IMR-90 (cell line): ENCODE measurements at regions not wholly inside any gene's neighbourhood (a gene's known extent, or its start where the extent isn't known, plus 50 kb on each side); places are given as distances from the start of the nearest gene placed in this dataset.

Experiments used
- ATAC-seq: fragments of 200-7000 bp; cut with Tn5 transposase; 2 replicates; pipeline ENCODE4 v1.9.1; 2020; ENCODE audit warnings: low read depth, mild to moderate bottlenecking, moderate library complexity
- BruUV-seq: library from RNA; stranded (reverse); fragments of 400-500 nt; replicated peaks from 2 replicates; lab custom pipeline; 2021; lab: Mats Ljungman, UMichigan
- CTCF ChIA-PET: fragments of 300-600 bp; formaldehyde crosslinking; extraction: SDS; loops from one replicate; lab custom pipeline; 2021; ENCODE audit warnings: antibody characterized with exemption; lab: Yijun Ruan, JAX
- POLR2A ChIA-PET: fragments of 300-600 bp; sonication (Branson Sonifier 250); formaldehyde crosslinking; loops from one replicate; lab custom pipeline; 2022; ENCODE audit warnings: antibody characterized with exemption; ENCODE audit not compliant: unreplicated experiment; lab: Charles Lee
- DNase-seq: peaks from one replicate; pipeline ENCODE4 v3.0.0; 2013
- H2AFZ ChIP-seq: replicated peaks from 2 replicates; pipeline ENCODE3; 2013; ENCODE audit warnings: low read length, mild to moderate bottlenecking; ENCODE audit not compliant: poor library complexity
- H2AK5ac ChIP-seq: 2 replicates; pipeline ENCODE4 v1.6.1; 2013; ENCODE audit warnings: low read depth, low read length, inconsistent platforms
- H2AK9ac ChIP-seq: replicated peaks from 2 replicates; pipeline ENCODE3; 2013; ENCODE audit warnings: mild to moderate bottlenecking, low read depth, low read length, moderate library complexity; ENCODE audit not compliant: poor library complexity
- H2BK120ac ChIP-seq: 2 replicates; pipeline ENCODE4 v1.6.1; 2013; ENCODE audit warnings: low read depth, low read length, inconsistent platforms
- H2BK15ac ChIP-seq: 3 replicates; pipeline ENCODE4 v1.6.1; 2013; ENCODE audit warnings: low read depth, low read length, inconsistent platforms
- H2BK20ac ChIP-seq: 2 replicates; pipeline ENCODE4 v1.6.1; 2013; ENCODE audit warnings: low read depth, mild to moderate bottlenecking, inconsistent platforms, low read length, moderate library complexity
- H2BK5ac ChIP-seq: 2 replicates; pipeline ENCODE4 v1.6.1; 2013; ENCODE audit warnings: mild to moderate bottlenecking, low read depth, low read length, inconsistent platforms; ENCODE audit not compliant: poor library complexity, severe bottlenecking
- H3K14ac ChIP-seq: replicated peaks from 2 replicates; pipeline ENCODE4 v1.6.1; 2013; ENCODE audit warnings: low read depth, low read length, inconsistent platforms
- H3K18ac ChIP-seq: 2 replicates; pipeline ENCODE4 v1.6.1; 2013; ENCODE audit warnings: low read depth, low read length, control low read depth
- H3K23ac ChIP-seq: 2 replicates; pipeline ENCODE4 v1.6.1; 2013; ENCODE audit warnings: low read depth, low read length, inconsistent platforms
- H3K27ac ChIP-seq: 2 replicates; pipeline ENCODE4 v1.5.1; 2013; ENCODE audit warnings: mild to moderate bottlenecking, control low read depth, low read length; ENCODE audit not compliant: insufficient read depth
- H3K27me3 ChIP-seq: 2 replicates; pipeline ENCODE4 v1.6.1; 2013; ENCODE audit warnings: low read length; ENCODE audit not compliant: control insufficient read depth, insufficient read depth
- H3K36me3 ChIP-seq: 2 replicates; pipeline ENCODE4 v1.6.1; 2013; ENCODE audit warnings: low read length, mixed read lengths; ENCODE audit not compliant: control insufficient read depth, insufficient read depth
- H3K4ac ChIP-seq: 2 replicates; pipeline ENCODE4 v1.6.1; 2013; ENCODE audit warnings: low read depth, low read length, inconsistent platforms
- H3K4me1 ChIP-seq: 2 replicates; pipeline ENCODE4 v1.6.1; 2013; ENCODE audit warnings: low read length, mixed read lengths; ENCODE audit not compliant: control insufficient read depth, insufficient read depth
- H3K4me2 ChIP-seq: 2 replicates; pipeline ENCODE4 v1.6.1; 2013; ENCODE audit warnings: low read depth, mild to moderate bottlenecking, control low read depth, low read length, moderate library complexity
- H3K4me3 ChIP-seq: 2 replicates; pipeline ENCODE4 v1.5.1; 2013; ENCODE audit warnings: low read depth, mild to moderate bottlenecking, control low read depth, low read length, moderate library complexity; ENCODE audit not compliant: insufficient read depth
- H3K56ac ChIP-seq: 2 replicates; pipeline ENCODE4 v1.6.1; 2013; ENCODE audit warnings: low read length, inconsistent platforms; ENCODE audit not compliant: insufficient read depth; ENCODE audit errors: extremely low read depth
- H3K79me1 ChIP-seq, 2 experiments: 2 replicates each; pipeline ENCODE4 v1.6.1; 2013; ENCODE audit warnings: low read length in 2 of 2, inconsistent platforms in 1 of 2, low read depth in 1 of 2
- H3K9ac ChIP-seq: 2 replicates; pipeline ENCODE4 v1.6.1; 2013; ENCODE audit warnings: low read depth, low read length, control low read depth
- H3K9me1 ChIP-seq: 2 replicates; pipeline ENCODE4 v1.6.1; 2013; ENCODE audit warnings: low read length, inconsistent platforms; ENCODE audit not compliant: insufficient read depth
- H3K9me3 ChIP-seq: 2 replicates; pipeline ENCODE4 v1.6.1; 2013; ENCODE audit warnings: low read length; ENCODE audit not compliant: control insufficient read depth, insufficient read depth
- H4K20me1 ChIP-seq: 2 replicates; pipeline ENCODE4 v1.6.1; 2013; ENCODE audit warnings: low read length, inconsistent platforms; ENCODE audit not compliant: insufficient read depth
- H4K5ac ChIP-seq: 2 replicates; pipeline ENCODE4 v1.6.1; 2013; ENCODE audit warnings: mild to moderate bottlenecking, low read depth, low read length, control low read depth
- H4K8ac ChIP-seq, 2 experiments: 2 replicates each; pipeline ENCODE4 v1.6.1; 2013; ENCODE audit warnings: low read depth in 2 of 2, low read length in 2 of 2, control low read depth in 1 of 2, inconsistent platforms in 1 of 2
- H4K91ac ChIP-seq: 2 replicates; pipeline ENCODE4 v1.6.1; 2013; ENCODE audit warnings: low read depth, low read length, inconsistent platforms; ENCODE audit not compliant: insufficient read depth
- BHLHE40 ChIP-seq: fragments of 150-350 bp; IDR thresholded peaks from 2 replicates; pipeline ENCODE4 v1.6.1; 2016; ENCODE audit warnings: mild to moderate bottlenecking, low read depth, low read length
- WGBS, 2 experiments: methylation state at CpG; one replicate each; pipeline versions ENCODE4 v1.1.5 to v1.1.7; 2013; ENCODE audit warnings: missing lambda C conversion rate in 2 of 2; ENCODE audit not compliant: insufficient read length in 1 of 2; ENCODE audit errors: extremely low coverage in 2 of 2; 5-methylcytosine and 5-hydroxymethylcytosine counted together
- dilution Hi-C: fragments of 300-500 bp; cut with HindIII; formaldehyde crosslinking; loops from one replicate; pipeline ENCODE4 v1.14.3; 2018; ENCODE audit warnings: low sequenced_read_pairs; ENCODE audit not compliant: unreplicated experiment
- in situ Hi-C: fragments of 300-500 bp; cut with MboI; formaldehyde crosslinking; loops from 3 replicates; pipeline ENCODE4 v1.14.3; 2019; ENCODE audit warnings: low sequenced_read_pairs, inconsistent platforms, mixed read lengths
- intact Hi-C: fragments of 100-400 bp; cut with micrococcal nuclease; formaldehyde crosslinking; loops from 2 replicates; pipeline ENCODE4 v1.10.0; 2022
- TF ChIP-seq, protein P1 (sequence below): conservative IDR thresholded peaks from 2 replicates; pipeline ENCODE4 v1.5.1; 2012; ENCODE audit warnings: mild to moderate bottlenecking, low read depth, low read length, improper control_type of control experiment

GRCh38 chr2:734496-734895, 57.3 kb upstream of the TMEM18 start:
- Histone ChIP-seq H3K23ac (no peak overlapping the region), H3K18ac (no peak overlapping the region), H3K9ac (no peak overlapping the region), H3K56ac (no peak overlapping the region), H3K4me3 (no peak overlapping the region), H4K91ac (no peak overlapping the region), H2AK5ac (no peak overlapping the region), H2BK15ac (no peak overlapping the region), H3K36me3 (no peaks in the 10 kb centered on the region), H3K4me1 (no peaks in the 10 kb centered on the region), H3K27ac (no peak overlapping the region), H3K27me3 (peaks cover 1% of the 10 kb centered on the region; the same call in 1 of the 2 replicates), H3K4ac (no peak overlapping the region), H3K14ac (no peak overlapping the region), H2BK120ac (no peak overlapping the region), H3K9me1 (no peaks in the 10 kb centered on the region), H3K9me3 (no peaks in the 10 kb centered on the region), H3K4me2 (no peak overlapping the region), H4K8ac (no peak overlapping the region), H3K79me1 (no peaks in the 10 kb centered on the region), H4K5ac (no peak overlapping the region), H2AFZ (no peak overlapping the region), H4K20me1 (no peaks in the 10 kb centered on the region), H2AK9ac (no peak overlapping the region), H2BK5ac (no peak overlapping the region), H2BK20ac (no peak overlapping the region)
- WGBS, 2 experiments: no CpG with 5 or more reads among the region's 8 CpGs
- ChIA-PET CTCF (no interaction called here), POLR2A (no interaction called here)
- dilution Hi-C loops (no loop called here), intact Hi-C loops (no loop called here), in situ Hi-C loops (no loop called here)
- no TSS peak for BruUV-seq
- ATAC-seq: no peak
- TF ChIP-seq BHLHE40: no peak
- TF ChIP-seq, protein P1, sequence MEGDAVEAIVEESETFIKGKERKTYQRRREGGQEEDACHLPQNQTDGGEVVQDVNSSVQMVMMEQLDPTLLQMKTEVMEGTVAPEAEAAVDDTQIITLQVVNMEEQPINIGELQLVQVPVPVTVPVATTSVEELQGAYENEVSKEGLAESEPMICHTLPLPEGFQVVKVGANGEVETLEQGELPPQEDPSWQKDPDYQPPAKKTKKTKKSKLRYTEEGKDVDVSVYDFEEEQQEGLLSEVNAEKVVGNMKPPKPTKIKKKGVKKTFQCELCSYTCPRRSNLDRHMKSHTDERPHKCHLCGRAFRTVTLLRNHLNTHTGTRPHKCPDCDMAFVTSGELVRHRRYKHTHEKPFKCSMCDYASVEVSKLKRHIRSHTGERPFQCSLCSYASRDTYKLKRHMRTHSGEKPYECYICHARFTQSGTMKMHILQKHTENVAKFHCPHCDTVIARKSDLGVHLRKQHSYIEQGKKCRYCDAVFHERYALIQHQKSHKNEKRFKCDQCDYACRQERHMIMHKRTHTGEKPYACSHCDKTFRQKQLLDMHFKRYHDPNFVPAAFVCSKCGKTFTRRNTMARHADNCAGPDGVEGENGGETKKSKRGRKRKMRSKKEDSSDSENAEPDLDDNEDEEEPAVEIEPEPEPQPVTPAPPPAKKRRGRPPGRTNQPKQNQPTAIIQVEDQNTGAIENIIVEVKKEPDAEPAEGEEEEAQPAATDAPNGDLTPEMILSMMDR: no peak
- no peak for DNase-seq
